Ishikawa (cell line): ENCODE measurements at regions not wholly inside any gene's neighbourhood (a gene's known extent, or its start where the extent isn't known, plus 50 kb on each side); places are given as distances from the start of the nearest gene placed in this dataset.

ENCODE experiments used
- CEBPB ChIP-seq: IDR thresholded peaks from 2 replicates; pipeline ENCODE4 v1.6.1; 2012
- CREB1 ChIP-seq: IDR thresholded peaks from 2 replicates; pipeline ENCODE4 v1.6.1; 2012; ENCODE audit warnings: low read depth
- EGR1 ChIP-seq: IDR thresholded peaks from 2 replicates; pipeline ENCODE4 v1.6.1; 2012
- EP300 ChIP-seq: IDR thresholded peaks from 2 replicates; pipeline ENCODE4 v1.6.1; 2012; ENCODE audit warnings: borderline replicate concordance
- FOXM1 ChIP-seq: IDR thresholded peaks from 2 replicates; pipeline ENCODE4 v1.6.1; 2012; ENCODE audit warnings: low read depth, borderline replicate concordance
- MAX ChIP-seq: IDR thresholded peaks from 2 replicates; pipeline ENCODE4 v1.6.1; 2012
- NFIC ChIP-seq: IDR thresholded peaks from 2 replicates; pipeline ENCODE4 v1.6.1; 2012
- RAD21 ChIP-seq: IDR thresholded peaks from 2 replicates; pipeline ENCODE4 v1.6.1; 2012; ENCODE audit warnings: low read depth
- REST ChIP-seq: IDR thresholded peaks from 2 replicates; pipeline ENCODE4 v1.6.1; 2012; ENCODE audit warnings: low read depth, mild to moderate bottlenecking
- TAF1 ChIP-seq: IDR thresholded peaks from 2 replicates; pipeline ENCODE4 v1.6.1; 2012; ENCODE audit warnings: low read depth, mild to moderate bottlenecking
- TCF12 ChIP-seq: IDR thresholded peaks from 2 replicates; pipeline ENCODE4 v1.6.1; 2012; ENCODE audit warnings: low read depth
- TEAD4 ChIP-seq: IDR thresholded peaks from 2 replicates; pipeline ENCODE4 v1.6.1; 2012
- USF1 ChIP-seq: IDR thresholded peaks from 2 replicates; pipeline ENCODE4 v1.6.1; 2012
- YY1 ChIP-seq: IDR thresholded peaks from 2 replicates; pipeline ENCODE4 v1.6.1; 2012; ENCODE audit warnings: low read depth
- ZBTB7A ChIP-seq: IDR thresholded peaks from 2 replicates; pipeline ENCODE4 v1.6.1; 2012; ENCODE audit warnings: low read depth

- no peak for TF ChIP-seq CREB1
- TF ChIP-seq RAD21 = peak; percentile 65
Measured at GRCh38 chr14:99995700-99996356, 69.4 kb upstream of the EVL start.

GRCh38 chr14:99996951-99997571 lies 68.2 kb upstream of the EVL start:
- no peak for TF ChIP-seq TAF1
- TF ChIP-seq NFIC = no peak
- no peak for TF ChIP-seq TEAD4
- no peak for TF ChIP-seq CREB1
- no peak for TF ChIP-seq EP300
- TF ChIP-seq CEBPB = no peak
- no peak for TF ChIP-seq EGR1
- no peak for TF ChIP-seq RAD21
- TF ChIP-seq YY1 = no peak
- no peak for TF ChIP-seq FOXM1
- no peak for TF ChIP-seq REST
- no peak for TF ChIP-seq TCF12
- TF ChIP-seq USF1 = no peak
- no peak for TF ChIP-seq ZBTB7A
- no peak for TF ChIP-seq MAX

GRCh38 chr14:100004392-100004791 lies 60.8 kb upstream of the EVL start:
- TF ChIP-seq NFIC (no peak), ZBTB7A (no peak), MAX (no peak), CREB1 (no peak), EP300 (no peak), TCF12 (no peak), TEAD4 (no peak), FOXM1 (no peak), REST (no peak), EGR1 (no peak), YY1 (no peak), TAF1 (no peak), CEBPB (no peak), USF1 (no peak), RAD21 (no peak)

- no peak for TF ChIP-seq EP300
- no peak for TF ChIP-seq CREB1
- TF ChIP-seq USF1 = no peak
- TF ChIP-seq YY1 = no peak
- TF ChIP-seq FOXM1 = no peak
- no peak for TF ChIP-seq NFIC
- no peak for TF ChIP-seq TEAD4
- TF ChIP-seq ZBTB7A = no peak
- TF ChIP-seq CEBPB = no peak
Measured at GRCh38 chr14:100007254-100007653, 58.0 kb upstream of the EVL start.

GRCh38 chr14:100010679-100011078 lies 54.5 kb upstream of the EVL start:
- TF ChIP-seq NFIC (no peak), RAD21 (no peak), YY1 (no peak), EP300 (no peak), EGR1 (no peak), CEBPB (no peak), TCF12 (no peak), TAF1 (no peak), REST (no peak), TEAD4 (no peak), MAX (no peak), CREB1 (no peak), FOXM1 (no peak)
